VCaP (cell line): ENCODE measurements at regions not wholly inside any gene's neighbourhood (a gene's known extent, or its start where the extent isn't known, plus 50 kb on each side); places are given as distances from the start of the nearest gene placed in this dataset.

Experiments
- H3K27ac ChIP-seq: fragments of 450-650 bp; 2 replicates; pipeline ENCODE4 v1.5.1; 2017
- CTCF ChIP-seq: fragments of 450-650 bp; conservative IDR thresholded peaks from 2 replicates; pipeline ENCODE4 v1.5.1; 2017; ENCODE audit warnings: mild to moderate bottlenecking, moderate library complexity

GRCh38 chr13:34593658-34594057, 348.4 kb upstream of the NBEA start:
- H3K27ac ChIP-seq = no peak overlapping the region

GRCh38 chr13:34594507-34594906, 347.6 kb upstream of the NBEA start:
- no peak for TF ChIP-seq CTCF
- H3K27ac ChIP-seq = no peak overlapping the region

More at GRCh38 chr13:34593658-34594057, 348.4 kb upstream of the NBEA start:
- TF ChIP-seq CTCF = no peak

GRCh38 chr13:34608331-34608730, 333.7 kb upstream of the NBEA start:
- H3K27ac ChIP-seq = no peak overlapping the region
- TF ChIP-seq CTCF = no peak

- no peak for TF ChIP-seq CTCF
- H3K27ac ChIP-seq = no peak overlapping the region
These were observed 330.4 kb upstream of the NBEA start for GRCh38 chr13:34611671-34612070.

GRCh38 chr13:34617473-34618083, 324.5 kb upstream of the NBEA start:
- no peak for TF ChIP-seq CTCF
- H3K27ac ChIP-seq = no peak overlapping the region

- no peak for TF ChIP-seq CTCF
- H3K27ac ChIP-seq = no peak overlapping the region
These were observed 323.4 kb upstream of the NBEA start for GRCh38 chr13:34618654-34619053.

GRCh38 chr13:34619326-34619725, 322.7 kb upstream of the NBEA start:
- no peak for TF ChIP-seq CTCF
- H3K27ac ChIP-seq = 0 out of 2 replicates have a peak overlapping the region, but pooled peaks have one; percentile 5
